HEK293T (cell line): ENCODE measurements at regions not wholly inside any gene's neighbourhood (a gene's known extent, or its start where the extent isn't known, plus 50 kb on each side); places are given as distances from the start of the nearest gene placed in this dataset.

Source experiments
- CTCF ChIA-PET: fragments of 350-600 bp; formaldehyde crosslinking; extraction: SDS; loops from one replicate; lab custom pipeline; 2021; ENCODE audit warnings: antibody characterized with exemption, inconsistent platforms; lab: Yijun Ruan, JAX
- POLR2A ChIA-PET: fragments of 350-600 bp; formaldehyde crosslinking; extraction: SDS; loops from one replicate; lab custom pipeline; 2020; ENCODE audit warnings: antibody characterized with exemption, inconsistent platforms; lab: Yijun Ruan, JAX
- DNase-seq: peaks from one replicate; pipeline ENCODE4 v3.0.0; 2012; ENCODE audit warnings: mixed read lengths; ENCODE audit errors: extremely low spot score
- ARNT ChIP-seq: fragments of 450-650 bp; IDR thresholded peaks from 2 replicates; pipeline ENCODE4 v1.6.1; 2017; ENCODE audit warnings: mild to moderate bottlenecking
- BHLHE40 ChIP-seq: fragments of 450-650 bp; IDR thresholded peaks from 2 replicates; pipeline ENCODE4 v1.6.1; 2016; ENCODE audit warnings: mild to moderate bottlenecking, moderate library complexity, borderline replicate concordance
- CTBP1 ChIP-seq: fragments of 450-650 bp; IDR thresholded peaks from 2 replicates; pipeline ENCODE4 v1.6.1; 2016; ENCODE audit warnings: borderline replicate concordance
- ELF4 ChIP-seq: fragments of 450-650 bp; IDR thresholded peaks from 2 replicates; pipeline ENCODE4 v1.6.1; 2017; ENCODE audit warnings: antibody characterized with exemption
- FOXA1 ChIP-seq: fragments of 450-650 bp; IDR thresholded peaks from 2 replicates; pipeline ENCODE4 v1.6.1; 2016; ENCODE audit warnings: mild to moderate bottlenecking
- FOXK2 ChIP-seq: fragments of 450-650 bp; IDR thresholded peaks from 2 replicates; pipeline ENCODE4 v1.6.1; 2016; ENCODE audit warnings: mild to moderate bottlenecking
- FOXM1 ChIP-seq: fragments of 450-650 bp; IDR thresholded peaks from 2 replicates; pipeline ENCODE4 v1.6.1; 2017; ENCODE audit warnings: mild to moderate bottlenecking, borderline replicate concordance
- HDGF ChIP-seq: fragments of 450-650 bp; IDR thresholded peaks from 2 replicates; pipeline ENCODE4 v1.6.1; 2017; ENCODE audit warnings: antibody characterized with exemption, borderline replicate concordance
- L3MBTL2 ChIP-seq: fragments of 450-650 bp; conservative IDR thresholded peaks from 2 replicates; pipeline ENCODE4 v1.6.1; 2016; ENCODE audit warnings: mild to moderate bottlenecking
- LEF1 ChIP-seq: fragments of 450-650 bp; IDR thresholded peaks from 2 replicates; pipeline ENCODE4 v1.6.1; 2017; ENCODE audit warnings: mild to moderate bottlenecking, borderline replicate concordance
- NFRKB ChIP-seq: fragments of 450-650 bp; IDR thresholded peaks from 2 replicates; pipeline ENCODE4 v1.6.1; 2016; ENCODE audit warnings: mild to moderate bottlenecking, moderate library complexity
- SP1 ChIP-seq: fragments of 450-650 bp; IDR thresholded peaks from 2 replicates; pipeline ENCODE4 v1.6.1; 2017
- SUZ12 ChIP-seq: fragments of 450-650 bp; IDR thresholded peaks from 2 replicates; pipeline ENCODE4 v1.6.1; 2016; ENCODE audit warnings: mild to moderate bottlenecking
- TARDBP ChIP-seq: fragments of 450-650 bp; IDR thresholded peaks from 2 replicates; pipeline ENCODE4 v1.6.1; 2016
- ZNF384 ChIP-seq: fragments of 450-650 bp; IDR thresholded peaks from 2 replicates; pipeline ENCODE4 v1.6.1; 2016
- TF ChIP-seq, protein P1 (sequence below): fragments of 450-650 bp; IDR thresholded peaks from 2 replicates; pipeline ENCODE4 v1.6.1; 2016

DNA sequence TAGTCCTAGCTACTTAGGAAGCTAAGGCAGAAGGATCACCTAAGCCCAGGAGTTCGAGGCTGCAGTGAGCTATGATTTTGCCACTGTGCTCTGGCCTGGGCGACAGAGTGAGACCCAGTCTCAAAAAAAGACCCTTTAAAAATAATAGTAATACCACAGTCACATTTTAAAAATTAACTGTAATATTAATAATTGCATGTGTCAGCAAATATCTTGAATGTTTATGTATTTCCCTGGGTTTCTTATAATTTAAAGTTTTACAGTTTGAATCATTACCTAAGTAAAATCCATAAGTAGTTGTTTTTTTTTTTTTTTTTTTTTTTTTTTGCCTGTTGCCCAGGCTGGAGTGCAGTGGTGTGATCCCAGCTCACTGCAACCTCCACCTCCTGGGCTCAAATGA, 69.2 kb downstream of the LYZL2 start:
- DNase-seq = no peak
- TF ChIP-seq FOXA1 (no peak), HDGF (no peak), ARNT (no peak), ELF4 (no peak), FOXK2 (no peak), FOXM1 (no peak), SUZ12 (no peak), TARDBP (no peak), L3MBTL2 (no peak), ZNF384 (no peak), BHLHE40 (no peak), NFRKB (no peak), LEF1 (no peak), CTBP1 (no peak), SP1 (no peak)
- TF ChIP-seq, protein P1, sequence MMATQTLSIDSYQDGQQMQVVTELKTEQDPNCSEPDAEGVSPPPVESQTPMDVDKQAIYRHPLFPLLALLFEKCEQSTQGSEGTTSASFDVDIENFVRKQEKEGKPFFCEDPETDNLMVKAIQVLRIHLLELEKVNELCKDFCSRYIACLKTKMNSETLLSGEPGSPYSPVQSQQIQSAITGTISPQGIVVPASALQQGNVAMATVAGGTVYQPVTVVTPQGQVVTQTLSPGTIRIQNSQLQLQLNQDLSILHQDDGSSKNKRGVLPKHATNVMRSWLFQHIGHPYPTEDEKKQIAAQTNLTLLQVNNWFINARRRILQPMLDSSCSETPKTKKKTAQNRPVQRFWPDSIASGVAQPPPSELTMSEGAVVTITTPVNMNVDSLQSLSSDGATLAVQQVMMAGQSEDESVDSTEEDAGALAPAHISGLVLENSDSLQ = no peak
- ChIA-PET CTCF (interaction anchor here (0.6 kb wide), 1 partner anchor 847 kb away, joined by 7 read pairs; no protein-coding TSS in a partner anchor), POLR2A (no interaction called here)

DNA sequence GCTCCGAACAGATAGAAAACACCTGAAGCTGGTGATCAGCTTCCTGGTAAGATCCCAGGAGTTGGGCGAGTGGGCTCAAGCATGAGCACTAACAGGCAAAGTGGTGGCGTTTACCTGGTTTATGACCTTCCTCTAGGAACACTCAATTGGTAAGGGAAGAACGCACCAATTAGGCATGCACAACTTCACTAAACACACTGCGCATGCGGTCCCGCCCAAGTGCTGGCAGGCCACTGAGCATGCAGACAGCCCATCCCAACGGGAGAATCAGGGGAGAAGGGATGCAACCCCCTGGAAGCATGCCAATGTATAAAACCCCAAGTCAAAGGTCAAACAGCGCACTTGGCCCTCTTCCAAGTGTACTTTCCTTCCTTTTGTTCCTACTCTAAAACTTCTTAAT, 70.4 kb downstream of the LYZL2 start:
- ChIA-PET POLR2A (no interaction called here), CTCF (interaction anchor here (1.3 kb wide), 1 partner anchor 23 kb away, joined by 5 read pairs; no protein-coding TSS in a partner anchor)
- no peak for DNase-seq
- no peak for TF ChIP-seq NFRKB

DNA sequence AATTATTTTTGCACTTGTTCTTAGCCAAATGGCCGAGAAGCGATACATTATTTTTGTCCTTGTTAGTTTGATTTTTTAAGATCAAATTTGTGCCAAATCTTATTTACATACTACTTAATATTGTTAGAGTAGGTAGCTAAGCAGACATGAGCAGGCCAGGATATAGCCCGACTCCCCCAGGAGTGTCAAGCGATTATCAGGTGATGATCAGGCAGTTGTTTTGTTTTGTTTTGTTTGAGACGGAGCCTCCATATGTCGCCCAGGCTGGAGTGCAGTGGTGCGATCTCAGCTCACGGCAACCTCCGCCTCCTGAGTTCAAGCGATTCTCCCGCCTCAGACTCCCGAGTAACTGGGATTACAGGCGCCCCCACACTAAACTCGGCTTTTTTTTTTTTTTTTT, 71.1 kb downstream of the LYZL2 start:
- POLR2A ChIA-PET = no interaction called here
- TF ChIP-seq ELF4 (no peak), TARDBP (no peak), LEF1 (no peak)
- CTCF ChIA-PET = interaction anchor here (1.3 kb wide), 1 partner anchor 24 kb away, joined by 5 read pairs; no protein-coding TSS in a partner anchor
- no peak for DNase-seq

DNA sequence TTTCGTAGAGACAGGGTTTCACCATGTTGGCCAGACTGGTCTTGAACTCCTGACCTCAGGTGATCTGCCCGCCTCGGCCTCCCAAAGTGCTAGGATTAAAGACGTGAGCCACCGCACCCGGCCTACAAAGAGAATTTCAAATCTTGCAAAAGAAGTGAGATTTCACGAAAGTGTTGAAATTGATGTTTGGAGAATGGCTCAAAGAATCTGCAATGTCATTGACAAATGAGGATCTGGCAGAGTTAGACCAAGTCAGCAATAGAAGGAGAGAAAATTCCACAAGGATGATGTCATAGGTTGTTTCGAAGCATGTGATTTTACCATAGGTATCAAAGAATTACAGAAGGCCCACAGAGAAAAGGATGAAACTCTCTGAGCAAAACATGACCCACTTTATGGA, 71.7 kb downstream of the LYZL2 start:
- DNase-seq = no peak
- POLR2A ChIA-PET = no interaction called here
- CTCF ChIA-PET = no interaction called here
- TF ChIP-seq ARNT (no peak), SP1 (no peak), NFRKB (no peak), FOXK2 (no peak), FOXA1 (no peak), HDGF (no peak)
- TF ChIP-seq, protein P1 = no peak

DNA sequence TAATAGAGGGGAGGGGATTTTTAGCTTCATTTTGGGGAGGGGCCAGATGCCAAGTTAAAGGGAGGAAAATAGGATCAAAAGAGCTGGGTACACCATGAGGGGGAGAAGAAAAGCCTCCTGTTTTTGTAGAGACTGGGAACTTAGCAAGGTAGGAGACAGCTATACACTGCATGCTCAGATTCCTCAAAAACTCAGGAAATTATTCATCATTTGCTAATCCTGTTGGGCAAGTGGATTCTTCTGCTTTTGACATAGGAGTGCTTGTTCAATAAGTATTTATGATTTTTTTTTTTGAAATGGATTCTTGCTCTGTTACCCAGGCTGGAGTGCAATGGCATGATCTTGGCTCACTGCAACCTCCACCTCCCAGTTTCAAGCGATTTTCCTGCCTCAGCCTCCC, 73.4 kb downstream of the LYZL2 start:
- no peak for DNase-seq
- ChIA-PET POLR2A (interaction anchor here (0.7 to 1.2 kb wide), 2 partner anchors 9 to 11 kb away, joined by 3 read pairs; no protein-coding TSS in a partner anchor), CTCF (interaction anchor here (0.9 kb wide), 1 partner anchor 26 kb away, joined by 3 read pairs; no protein-coding TSS in a partner anchor)
- no peak for TF ChIP-seq BHLHE40
- no peak for TF ChIP-seq FOXA1

DNA sequence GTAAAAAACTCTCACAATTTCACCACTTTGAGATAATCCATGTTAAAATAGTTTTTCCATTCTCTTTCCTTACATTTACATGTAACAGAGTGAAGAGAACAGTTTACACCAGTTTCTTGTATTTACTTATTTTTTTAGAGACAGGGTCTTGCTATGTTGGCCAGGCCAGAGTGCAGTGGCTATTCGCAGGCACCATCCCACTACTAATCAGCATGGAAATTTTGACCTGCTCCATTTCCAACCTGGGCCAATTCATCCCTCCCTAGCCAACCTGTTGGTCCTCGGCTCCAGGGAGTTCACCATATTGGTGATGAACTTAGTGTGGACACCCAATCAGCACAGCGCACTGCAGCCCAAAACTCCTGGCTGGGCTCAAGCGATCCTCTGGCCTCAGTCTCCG, 74.1 kb downstream of the LYZL2 start:
- CTCF ChIA-PET = interaction anchor here (1.4 kb wide), 1 partner anchor 26 kb away, joined by 4 read pairs; no protein-coding TSS in a partner anchor

DNA sequence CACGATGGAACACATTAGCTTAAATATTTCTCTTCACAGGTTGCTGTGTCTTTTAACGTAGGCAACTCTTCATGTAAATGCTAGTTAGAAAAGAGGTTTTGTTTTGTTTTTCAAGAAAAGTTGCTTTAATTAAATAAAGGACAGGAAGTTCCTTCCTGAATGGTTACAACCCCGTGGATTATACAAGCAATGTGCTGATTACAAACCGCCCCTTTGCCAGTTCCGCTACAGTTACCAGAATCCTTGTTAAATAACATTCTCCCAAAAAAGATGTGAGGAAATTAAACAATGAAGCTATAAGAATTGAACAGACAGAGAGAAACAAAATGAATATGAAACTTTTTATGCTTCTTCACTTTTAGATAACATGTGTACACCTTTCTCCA, 75.1 kb downstream of the LYZL2 start:
- ChIA-PET CTCF (interaction anchor here (0.7 to 1.4 kb wide), 3 partner anchors 27 to 145 kb away, joined by 3 to 6 read pairs (median 4); no protein-coding TSS in a partner anchor), POLR2A (interaction anchor here (1.1 to 1.5 kb wide), 3 partner anchors 14 to 30 kb away, joined by 3 to 4 read pairs (median 3); no protein-coding TSS in a partner anchor)

More for the DNA sequence above, 74.1 kb downstream of the LYZL2 start:
- TF ChIP-seq ELF4 = no peak
- TF ChIP-seq FOXA1 = no peak
- TF ChIP-seq SP1 = no peak
- no peak for TF ChIP-seq CTBP1
- no peak for TF ChIP-seq BHLHE40
- TF ChIP-seq FOXK2 = no peak
- POLR2A ChIA-PET = interaction anchor here (0.7 to 1.2 kb wide), 2 partner anchors 9 to 10 kb away, joined by 3 read pairs; no protein-coding TSS in a partner anchor
- no peak for DNase-seq

More for the DNA sequence above, 75.1 kb downstream of the LYZL2 start:
- no peak for TF ChIP-seq HDGF
- no peak for TF ChIP-seq LEF1
- TF ChIP-seq L3MBTL2 = no peak
- TF ChIP-seq SP1 = no peak
- DNase-seq = no peak
